ENCODE measurements at regions not wholly inside any gene's neighbourhood (a gene's known extent, or its start where the extent isn't known, plus 50 kb on each side); places are given as distances from the start of the nearest gene placed in this dataset.
A peak's percentile ranks its signal among the peaks of the same experiment; 100 is the strongest.

GRCh38 chr1:38328278-38329035 is 281.9 kb upstream of the POU3F1 start:
- no peak for ATAC-seq

GRCh38 chr1:38327559-38327973 is 281.0 kb upstream of the POU3F1 start:
- no peak for ATAC-seq

GRCh38 chr1:38326856-38327255 is 280.3 kb upstream of the POU3F1 start:
- ATAC-seq = no peak

GRCh38 chr1:38326135-38326534 is 279.5 kb upstream of the POU3F1 start:
- no peak for ATAC-seq

GRCh38 chr1:38312753-38313152 is 266.2 kb upstream of the POU3F1 start:
- ATAC-seq = no peak

- no peak for ATAC-seq
Measured at GRCh38 chr1:38310079-38310478, 263.5 kb upstream of the POU3F1 start.

- peak; percentile 85 for ATAC-seq
Measured at GRCh38 chr1:38308780-38309179, 262.2 kb upstream of the POU3F1 start.

GRCh38 chr1:38305666-38306065 is 259.1 kb upstream of the POU3F1 start:
- ATAC-seq = no peak

- ATAC-seq = no peak
Measured at GRCh38 chr1:38303843-38304242, 257.2 kb upstream of the POU3F1 start.

- no peak for ATAC-seq
Measured at GRCh38 chr1:38301040-38301439, 254.4 kb upstream of the POU3F1 start.

- ATAC-seq = no peak
Measured at GRCh38 chr1:38300616-38301015, 254.0 kb upstream of the POU3F1 start.

GRCh38 chr1:38297842-38298241 is 251.2 kb upstream of the POU3F1 start:
- no peak for ATAC-seq

GRCh38 chr1:38297246-38297645 is 250.7 kb upstream of the POU3F1 start:
- no peak for ATAC-seq

- no peak for ATAC-seq
Measured at GRCh38 chr1:38296047-38296446, 249.5 kb upstream of the POU3F1 start.

GRCh38 chr1:38293567-38293966 is 247.0 kb upstream of the POU3F1 start:
- ATAC-seq = no peak

GRCh38 chr1:38292969-38293368 is 246.4 kb upstream of the POU3F1 start:
- no peak for ATAC-seq

GRCh38 chr1:38291906-38292521 is 245.4 kb upstream of the POU3F1 start:
- no peak for ATAC-seq

GRCh38 chr1:38291336-38291735 is 244.7 kb upstream of the POU3F1 start:
- ATAC-seq = no peak

- no peak for ATAC-seq
Measured at GRCh38 chr1:38289034-38289433, 242.4 kb upstream of the POU3F1 start.

- ATAC-seq = no peak
Measured at GRCh38 chr1:38287547-38287946, 241.0 kb upstream of the POU3F1 start.

GRCh38 chr1:38287036-38287435 is 240.4 kb upstream of the POU3F1 start:
- ATAC-seq = no peak

GRCh38 chr1:38285807-38286530 is 239.4 kb upstream of the POU3F1 start:
- ATAC-seq = no peak

- ATAC-seq = no peak
Measured at GRCh38 chr1:38284953-38285352, 238.4 kb upstream of the POU3F1 start.
